ENCODE measurements at regions not wholly inside any gene's neighbourhood (a gene's known extent, or its start where the extent isn't known, plus 50 kb on each side); places are given as distances from the start of the nearest gene placed in this dataset.

DNA sequence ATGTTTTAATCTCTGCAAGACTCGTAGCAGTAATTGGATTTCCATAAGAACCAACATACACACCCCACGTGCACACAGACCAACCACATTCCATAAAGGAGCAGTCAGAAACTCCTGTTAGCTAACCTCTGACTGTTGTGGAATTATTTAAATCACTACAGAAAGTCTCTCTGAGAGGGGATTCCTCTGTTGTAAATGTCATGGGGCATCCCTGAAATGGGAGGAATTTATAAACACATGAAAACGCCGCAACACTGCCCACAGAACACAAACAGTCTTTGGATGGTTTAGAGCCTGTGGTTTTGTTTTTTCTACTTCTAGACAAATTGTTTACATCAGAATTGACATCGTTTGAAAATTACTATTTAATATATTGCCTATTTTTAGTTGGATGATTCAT lies 740.1 kb upstream of the GRM7 start:
- Histone ChIP-seq H3K27ac (no peak overlapping the region), H3K27me3 (replicated peaks) (no peaks in the 10 kb centered on the region), H3K4me3 (ENCODE audit: low read depth, low read length) (no peak overlapping the region), H3K36me3 (replicated peaks) (no peaks in the 10 kb centered on the region)
- in situ Hi-C loops (cut with HindIII; ENCODE audit: low pct_ligation_motif_present, low sequenced_read_pairs) = no loop called here
- no peak for TF ChIP-seq CTCF (IDR thresholded peaks at IDR 0.05; ENCODE audit: low read depth, low read length, missing control alignments)
- no peak for DNase-seq

DNA sequence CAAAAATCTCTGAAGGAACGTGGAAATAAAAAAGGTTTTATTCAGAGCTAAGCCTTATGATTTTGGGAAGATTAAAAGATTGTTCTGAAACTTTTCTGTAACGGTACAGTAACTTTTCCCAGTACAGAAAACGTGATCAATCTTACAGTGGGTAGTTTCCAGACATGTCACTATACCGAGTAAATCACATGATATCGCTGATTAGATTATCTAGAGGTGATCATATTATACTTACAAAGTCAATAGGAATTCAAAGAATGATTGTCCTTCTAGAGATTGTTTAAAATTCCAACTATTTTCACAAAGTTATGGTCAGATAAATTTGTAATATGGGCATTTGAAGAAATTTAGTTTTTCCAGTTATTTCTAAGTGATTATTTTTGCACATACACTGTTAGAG lies 736.0 kb upstream of the GRM7 start:
- no peaks in the 10 kb centered on the region for H3K27me3 ChIP-seq (replicated peaks)
- H3K4me3 ChIP-seq (ENCODE audit: low read depth, low read length) = no peak overlapping the region
- H3K27ac ChIP-seq = no peak overlapping the region
- no peak for TF ChIP-seq CTCF (IDR thresholded peaks at IDR 0.05; ENCODE audit: low read depth, low read length, missing control alignments)
- in situ Hi-C loops (cut with HindIII; ENCODE audit: low pct_ligation_motif_present, low sequenced_read_pairs) = no loop called here
- DNase-seq = no peak
- H3K36me3 ChIP-seq (replicated peaks) = no peaks in the 10 kb centered on the region

DNA sequence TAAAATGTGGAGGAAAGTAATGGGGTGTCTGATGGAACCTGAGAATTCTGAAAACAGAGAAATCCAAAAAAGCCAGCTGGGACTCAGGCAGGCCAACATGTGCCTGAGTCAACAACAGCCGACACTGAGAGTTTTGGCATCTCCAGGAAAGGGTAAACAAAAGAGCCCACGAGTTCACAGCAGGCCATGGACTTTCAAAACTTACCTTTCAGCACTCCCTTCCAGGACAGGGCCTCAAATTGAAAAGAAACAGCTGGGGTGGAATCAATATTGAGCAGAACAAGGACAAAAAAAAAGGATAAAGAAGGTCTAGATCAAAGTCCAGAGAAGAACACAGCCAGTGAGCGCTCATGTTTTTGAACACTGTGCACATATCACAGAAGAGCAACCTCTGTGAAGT lies 735.4 kb upstream of the GRM7 start:
- no peak for TF ChIP-seq CTCF (IDR thresholded peaks at IDR 0.05; ENCODE audit: low read depth, low read length, missing control alignments)
- DNase-seq = no peak
- Histone ChIP-seq H3K27ac (no peak overlapping the region), H3K36me3 (replicated peaks) (no peaks in the 10 kb centered on the region), H3K4me3 (ENCODE audit: low read depth, low read length) (no peak overlapping the region), H3K27me3 (replicated peaks) (no peaks in the 10 kb centered on the region)
- in situ Hi-C loops (cut with HindIII; ENCODE audit: low pct_ligation_motif_present, low sequenced_read_pairs) = no loop called here

DNA sequence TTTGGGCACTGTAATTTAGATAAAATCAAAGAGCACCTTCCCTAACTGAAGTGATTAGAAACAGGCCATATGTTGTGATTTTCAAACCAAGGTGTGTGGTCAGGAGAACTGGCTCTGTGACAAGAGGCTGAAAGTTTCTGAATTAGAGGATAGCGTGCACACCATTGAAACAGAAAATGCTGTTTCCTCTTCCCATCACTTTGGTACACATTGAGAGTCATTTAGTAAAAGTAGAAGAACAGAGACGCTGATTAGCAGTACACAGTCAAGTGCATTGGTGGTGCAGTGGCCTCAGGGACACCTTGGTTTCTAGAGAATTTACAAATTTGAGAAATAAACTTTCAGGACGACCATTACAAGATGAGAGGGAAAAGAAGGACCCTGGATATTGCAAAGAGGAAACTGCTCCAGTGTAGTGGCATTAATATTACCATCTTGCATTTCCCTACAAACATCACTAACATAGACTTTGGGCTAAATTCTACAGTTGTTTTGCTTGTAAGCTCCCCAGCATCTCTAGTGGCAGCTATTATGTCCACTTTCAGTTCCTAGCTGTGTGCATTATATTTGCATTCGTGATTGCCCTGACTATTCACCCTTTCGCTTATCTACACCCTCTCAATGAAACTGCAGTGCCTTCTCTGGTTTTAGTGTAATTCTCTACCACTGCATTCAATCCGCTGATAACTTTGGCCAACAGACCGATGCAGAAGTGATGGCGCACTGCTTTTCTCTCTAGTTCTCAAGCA lies 728.1 kb upstream of the GRM7 start:
- in situ Hi-C loops (cut with HindIII; ENCODE audit: low pct_ligation_motif_present, low sequenced_read_pairs) = no loop called here
- H3K27ac ChIP-seq = no peak overlapping the region
- no peak for DNase-seq
- no peak for TF ChIP-seq CTCF (IDR thresholded peaks at IDR 0.05; ENCODE audit: low read depth, low read length, missing control alignments)
- no peaks in the 10 kb centered on the region for H3K36me3 ChIP-seq (replicated peaks)
- H3K27me3 ChIP-seq (replicated peaks) = no peaks in the 10 kb centered on the region
- H3K4me3 ChIP-seq (ENCODE audit: low read depth, low read length) = no peak overlapping the region

DNA sequence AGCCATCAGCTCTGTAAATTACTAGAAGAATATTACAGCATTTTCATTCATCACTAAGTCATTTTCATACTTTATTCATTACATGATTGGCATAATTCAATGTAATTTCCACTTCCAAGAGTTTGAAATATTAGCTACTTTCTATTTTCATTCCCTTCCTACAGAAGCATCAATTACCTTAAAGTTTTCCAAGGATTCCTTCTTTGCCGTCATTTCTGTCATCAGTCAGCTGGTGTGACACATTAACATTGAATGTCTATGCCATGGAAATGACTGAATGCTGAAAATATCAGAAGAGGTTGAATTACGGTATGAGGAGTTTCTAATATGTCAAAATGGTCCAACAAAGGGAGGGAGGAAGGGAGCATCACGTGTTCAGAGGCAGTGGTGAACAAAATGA lies 718.2 kb upstream of the GRM7 start:
- no peaks in the 10 kb centered on the region for H3K36me3 ChIP-seq (replicated peaks)
- H3K27ac ChIP-seq = no peak overlapping the region
- no peaks in the 10 kb centered on the region for H3K27me3 ChIP-seq (replicated peaks)
- in situ Hi-C loops (cut with HindIII; ENCODE audit: low pct_ligation_motif_present, low sequenced_read_pairs) = no loop called here
- no peak overlapping the region for H3K4me3 ChIP-seq (ENCODE audit: low read depth, low read length)
- no peak for DNase-seq
- TF ChIP-seq CTCF (IDR thresholded peaks at IDR 0.05; ENCODE audit: low read depth, low read length, missing control alignments) = no peak

GRCh38 chr3:6147883-6148282 lies 713.0 kb upstream of the GRM7 start:
- TF ChIP-seq CTCF (IDR thresholded peaks at IDR 0.05; ENCODE audit: low read depth, low read length, missing control alignments) = no peak
- DNase-seq = no peak
- H3K27me3 ChIP-seq (replicated peaks) = no peaks in the 10 kb centered on the region
- no peaks in the 10 kb centered on the region for H3K36me3 ChIP-seq (replicated peaks)
- in situ Hi-C loops (cut with HindIII; ENCODE audit: low pct_ligation_motif_present, low sequenced_read_pairs) = no loop called here
- no peak overlapping the region for H3K27ac ChIP-seq
- no peak overlapping the region for H3K4me3 ChIP-seq (ENCODE audit: low read depth, low read length)
